SJSA1 (cell line): ENCODE measurements at regions not wholly inside any gene's neighbourhood (a gene's known extent, or its start where the extent isn't known, plus 50 kb on each side); places are given as distances from the start of the nearest gene placed in this dataset.

Source experiments
- DNase-seq, 2 experiments: peaks; one replicate each; pipeline ENCODE4 v3.0.0-alpha.2; 2015 to 2020; ENCODE audit warnings: low spot score in 2 of 2, low read depth in 1 of 2
- H3K27ac ChIP-seq: fragments of 250-450 bp; sonication (Bioruptor Pico); 2 replicates; pipeline ENCODE4 v1.5.1; 2020; ENCODE audit warnings: mild to moderate bottlenecking, moderate library complexity
- H3K27me3 ChIP-seq: fragments of 250-450 bp; sonication (Bioruptor Pico); replicated peaks from 2 replicates; pipeline ENCODE4 v1.5.1; 2020; ENCODE audit warnings: mild to moderate bottlenecking, moderate library complexity
- H3K36me3 ChIP-seq: fragments of 250-450 bp; sonication (Bioruptor Pico); 2 replicates; pipeline ENCODE4 v1.5.1; 2020; ENCODE audit warnings: mild to moderate bottlenecking
- H3K4me1 ChIP-seq: fragments of 250-450 bp; sonication (Bioruptor Pico); replicated peaks from 2 replicates; pipeline ENCODE4 v1.6.1; 2021; ENCODE audit warnings: mild to moderate bottlenecking
- H3K4me3 ChIP-seq: fragments of 250-450 bp; sonication (Bioruptor Pico); 2 replicates; pipeline ENCODE4 v1.5.1; 2020; ENCODE audit warnings: mild to moderate bottlenecking
- H3K9me3 ChIP-seq: fragments of 250-450 bp; sonication (Bioruptor Pico); replicated peaks from 2 replicates; pipeline ENCODE4 v1.5.1; 2020; ENCODE audit warnings: mild to moderate bottlenecking

GRCh38 chr10:120069700-120070099, 177.2 kb downstream of the SEC23IP start:
- no peaks in the 10 kb centered on the region for H3K9me3 ChIP-seq
- H3K27ac ChIP-seq, result no peak overlapping the region
- H3K4me3 ChIP-seq, result no peak overlapping the region
- H3K27me3 ChIP-seq, result no peaks in the 10 kb centered on the region
- H3K4me1 ChIP-seq, result no peaks in the 10 kb centered on the region
- H3K36me3 ChIP-seq, result no peaks in the 10 kb centered on the region
- no peak for DNase-seq

- no peaks in the 10 kb centered on the region for H3K9me3 ChIP-seq
- no peak for DNase-seq
- no peak overlapping the region for H3K27ac ChIP-seq
- H3K4me3 ChIP-seq, result no peak overlapping the region
- no peaks in the 10 kb centered on the region for H3K4me1 ChIP-seq
- no peaks in the 10 kb centered on the region for H3K36me3 ChIP-seq
- H3K27me3 ChIP-seq, result no peaks in the 10 kb centered on the region; the same call in 1 of the 2 replicates
Observed at GRCh38 chr10:120075349-120075748, 182.8 kb downstream of the SEC23IP start.

GRCh38 chr10:120076996-120077706, 184.6 kb downstream of the SEC23IP start:
- H3K9me3 ChIP-seq, result no peaks in the 10 kb centered on the region
- H3K4me1 ChIP-seq, result no peaks in the 10 kb centered on the region
- H3K27me3 ChIP-seq, result no peaks in the 10 kb centered on the region; the same call in 1 of the 2 replicates
- H3K27ac ChIP-seq, result no peak overlapping the region
- no peak for DNase-seq
- no peaks in the 10 kb centered on the region for H3K36me3 ChIP-seq
- no peak overlapping the region for H3K4me3 ChIP-seq

GRCh38 chr10:120077707-120078492, 185.4 kb downstream of the SEC23IP start:
- H3K27me3 ChIP-seq, result no peaks in the 10 kb centered on the region; the same call in 1 of the 2 replicates
- no peaks in the 10 kb centered on the region for H3K9me3 ChIP-seq
- no peaks in the 10 kb centered on the region for H3K4me1 ChIP-seq
- H3K4me3 ChIP-seq, result no peak overlapping the region
- DNase-seq, result no peak
- H3K36me3 ChIP-seq, result no peaks in the 10 kb centered on the region
- no peak overlapping the region for H3K27ac ChIP-seq

GRCh38 chr10:120085096-120085796, 192.7 kb downstream of the SEC23IP start:
- Histone ChIP-seq H3K27me3 (0 out of 2 replicates have a peak, but pooled peaks cover 5% of the 10 kb centered on the region), H3K36me3 (no peaks in the 10 kb centered on the region), H3K27ac (no peak overlapping the region), H3K9me3 (no peaks in the 10 kb centered on the region), H3K4me3 (no peak overlapping the region), H3K4me1 (no peaks in the 10 kb centered on the region)
- no peak for DNase-seq

GRCh38 chr10:120086066-120086465, 193.5 kb downstream of the SEC23IP start:
- Histone ChIP-seq H3K9me3 (no peaks in the 10 kb centered on the region), H3K4me1 (no peaks in the 10 kb centered on the region), H3K4me3 (no peak overlapping the region), H3K36me3 (no peaks in the 10 kb centered on the region), H3K27me3 (0 out of 2 replicates have a peak, but pooled peaks cover 5% of the 10 kb centered on the region), H3K27ac (no peak overlapping the region)
- DNase-seq, result no peak

GRCh38 chr10:120087109-120087508, 194.6 kb downstream of the SEC23IP start:
- Histone ChIP-seq H3K4me3 (no peak overlapping the region), H3K27me3 (0 out of 2 replicates have a peak, but pooled peaks cover 5% of the 10 kb centered on the region), H3K27ac (no peak overlapping the region), H3K4me1 (no peaks in the 10 kb centered on the region), H3K9me3 (no peaks in the 10 kb centered on the region), H3K36me3 (no peaks in the 10 kb centered on the region)
- no peak for DNase-seq

- H3K9me3 ChIP-seq, result 0 out of 2 replicates have a peak, but pooled peaks cover 3% of the 10 kb centered on the region
- H3K4me3 ChIP-seq, result no peak overlapping the region
- no peak overlapping the region for H3K27ac ChIP-seq
- H3K4me1 ChIP-seq, result no peaks in the 10 kb centered on the region
- no peaks in the 10 kb centered on the region for H3K36me3 ChIP-seq
- 0 out of 2 replicates have a peak, but pooled peaks cover 2% of the 10 kb centered on the region for H3K27me3 ChIP-seq
- DNase-seq, result no peak
Observed at GRCh38 chr10:120095875-120096274, 203.3 kb downstream of the SEC23IP start.

- H3K9me3 ChIP-seq, result 0 out of 2 replicates have a peak, but pooled peaks cover 3% of the 10 kb centered on the region
- peaks cover 7% of the 10 kb centered on the region; the same call in 1 of the 2 replicates for H3K27me3 ChIP-seq
- no peak overlapping the region for H3K4me3 ChIP-seq
- H3K4me1 ChIP-seq, result no peaks in the 10 kb centered on the region
- no peak overlapping the region for H3K27ac ChIP-seq
- H3K36me3 ChIP-seq, result no peaks in the 10 kb centered on the region
- DNase-seq, result no peak
Observed at GRCh38 chr10:120097766-120098165, 205.2 kb downstream of the SEC23IP start.

- Histone ChIP-seq H3K27me3 (peaks cover 7% of the 10 kb centered on the region; the same call in 1 of the 2 replicates), H3K4me3 (no peak overlapping the region), H3K27ac (no peak overlapping the region), H3K9me3 (0 out of 2 replicates have a peak, but pooled peaks cover 3% of the 10 kb centered on the region), H3K36me3 (no peaks in the 10 kb centered on the region), H3K4me1 (no peaks in the 10 kb centered on the region)
- no peak for DNase-seq
Observed at GRCh38 chr10:120098232-120098930, 205.9 kb downstream of the SEC23IP start.

- Histone ChIP-seq H3K36me3 (no peaks in the 10 kb centered on the region), H3K27ac (no peak overlapping the region), H3K4me3 (no peak overlapping the region), H3K9me3 (no peaks in the 10 kb centered on the region), H3K27me3 (peaks cover 8% of the 10 kb centered on the region; the same call in 1 of the 2 replicates), H3K4me1 (no peaks in the 10 kb centered on the region)
- DNase-seq, result no peak
Observed at GRCh38 chr10:120103738-120104560, 211.4 kb downstream of the SEC23IP start.

GRCh38 chr10:120105001-120105400, 212.5 kb downstream of the SEC23IP start:
- no peak for DNase-seq

More at GRCh38 chr10:120105001-120105400, 212.5 kb downstream of the SEC23IP start:
- Histone ChIP-seq H3K27me3 (peaks cover 8% of the 10 kb centered on the region; the same call in 1 of the 2 replicates), H3K4me1 (no peaks in the 10 kb centered on the region), H3K36me3 (no peaks in the 10 kb centered on the region), H3K4me3 (no peak overlapping the region), H3K27ac (no peak overlapping the region), H3K9me3 (no peaks in the 10 kb centered on the region)
